GM21529 (cell line): ENCODE measurements at regions not wholly inside any gene's neighbourhood (a gene's known extent, or its start where the extent isn't known, plus 50 kb on each side); places are given as distances from the start of the nearest gene placed in this dataset.

ENCODE experiments used
- ATAC-seq: cut with Tn5 transposase; IDR thresholded peaks from one replicate; pipeline ENCODE4 v1.9.1; 2021; ENCODE audit not compliant: unreplicated experiment

- ATAC-seq = no peak
Measured at GRCh38 chr1:103171041-103171590, 62.8 kb upstream of the COL11A1 start.

DNA sequence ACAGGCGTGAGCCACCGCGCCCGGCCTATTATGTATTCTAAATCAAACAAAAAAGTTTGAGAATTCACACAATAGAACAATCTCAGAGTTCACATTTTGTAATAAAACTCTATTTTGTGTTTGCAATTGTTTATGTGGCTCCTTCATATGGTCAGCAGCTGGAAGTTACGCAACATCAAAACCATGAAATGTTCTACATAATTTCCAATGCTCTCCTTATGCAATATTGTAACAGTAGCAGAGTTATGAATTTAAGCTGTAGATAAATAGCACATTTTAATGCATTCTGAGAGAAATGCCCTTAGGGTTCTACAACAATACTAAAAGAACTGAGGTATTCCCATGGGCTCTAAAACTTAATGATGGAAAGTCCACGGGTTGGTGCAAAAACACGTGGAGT is 62.3 kb upstream of the COL11A1 start:
- ATAC-seq = no peak

DNA sequence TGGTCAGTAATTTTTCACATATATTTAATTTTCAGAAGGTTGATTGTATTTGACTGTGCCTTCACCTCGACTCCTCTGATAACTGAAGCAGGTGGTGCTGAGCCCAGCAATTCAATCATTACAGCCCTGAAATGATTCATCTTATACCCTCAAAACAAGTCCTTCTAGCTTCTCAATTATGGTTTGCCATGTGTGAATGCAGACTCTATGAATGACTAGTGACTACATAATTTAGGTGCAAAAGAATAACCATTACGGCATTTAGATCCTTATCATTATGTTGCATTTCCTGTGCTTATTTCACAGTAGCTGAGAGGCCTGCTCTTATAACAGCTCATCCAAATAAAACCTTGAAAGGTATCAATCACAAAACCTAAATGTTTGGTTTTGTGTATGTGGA is 54.0 kb upstream of the COL11A1 start:
- no peak for ATAC-seq

DNA sequence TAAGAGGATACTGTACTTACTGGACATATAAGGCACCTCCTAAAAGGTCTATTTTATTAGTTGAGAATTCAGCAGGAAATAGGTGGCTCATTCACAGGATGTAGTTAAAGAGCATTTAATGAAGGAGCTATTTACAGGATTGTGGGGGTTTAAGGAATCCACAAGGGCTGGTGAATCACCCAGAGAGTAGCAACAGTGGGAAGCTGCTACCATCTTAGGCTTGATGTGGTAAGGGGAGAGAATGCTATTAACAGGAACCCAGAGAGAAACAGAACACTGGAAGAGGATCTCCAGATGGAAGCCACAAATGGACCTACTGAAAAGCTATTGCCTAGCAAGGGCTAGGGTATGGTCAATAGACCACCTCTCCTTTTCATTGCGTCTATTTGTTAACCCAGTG is 52.0 kb upstream of the COL11A1 start:
- no peak for ATAC-seq
